ENCODE measurements at regions not wholly inside any gene's neighbourhood (a gene's known extent, or its start where the extent isn't known, plus 50 kb on each side); places are given as distances from the start of the nearest gene placed in this dataset.

DNA sequence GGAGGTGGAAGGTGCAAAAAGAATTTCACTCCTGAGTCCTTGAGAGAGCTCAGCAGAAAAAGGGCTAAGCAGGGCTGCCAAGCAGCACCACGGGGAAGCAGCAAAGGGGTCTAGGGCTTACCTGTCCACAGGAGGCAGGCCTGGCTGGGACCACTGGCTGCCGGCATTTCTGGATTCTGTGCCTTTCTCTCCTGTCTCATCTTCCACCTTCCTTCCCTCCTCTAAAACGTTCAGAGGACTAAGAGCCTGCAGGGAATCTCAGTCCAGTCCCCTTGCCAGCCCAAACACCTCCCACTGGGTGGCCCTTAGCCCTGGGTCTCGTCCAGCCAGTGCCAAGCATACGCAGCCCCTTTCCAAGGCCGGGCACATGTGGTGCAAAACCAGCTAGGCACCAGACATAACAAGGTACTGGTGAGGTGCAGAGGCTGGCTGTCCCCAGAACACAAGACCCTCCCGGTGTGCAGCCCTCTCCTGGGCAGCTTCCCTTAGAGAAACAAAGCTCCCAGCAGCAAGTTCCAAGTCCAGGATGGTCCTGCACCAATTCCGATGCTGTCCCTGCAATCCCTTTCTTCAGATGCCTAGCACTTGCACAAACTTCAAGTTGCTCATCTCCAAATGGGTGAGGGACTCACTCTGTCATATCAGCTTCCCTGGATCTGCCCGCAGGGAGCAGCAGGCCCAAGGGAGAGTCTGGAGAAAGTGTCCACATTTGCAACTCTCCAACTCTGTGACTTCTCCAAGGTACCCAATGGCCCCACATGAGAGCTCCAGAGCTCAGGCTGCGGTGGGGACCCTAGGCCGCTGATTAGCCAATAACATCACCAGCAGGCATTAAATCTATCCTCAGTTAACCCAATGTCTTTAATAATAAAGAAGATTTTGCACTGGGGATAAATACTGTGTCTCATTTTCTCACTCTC, 126.3 kb downstream of the C5orf15 start:
- Mint-ChIP-seq H3K4me3 (no peak overlapping the region), H3K9me3 (no peaks in the 10 kb centered on the region), H3K27ac (no peak overlapping the region), H3K27me3 (ENCODE audit: insufficient read depth) (peaks cover under 1% of the 10 kb centered on the region), H3K36me3 (ENCODE audit: low read depth) (no peaks in the 10 kb centered on the region), H3K4me1 (peaks cover 11% of the 10 kb centered on the region)
- TF ChIP-seq, protein P1, sequence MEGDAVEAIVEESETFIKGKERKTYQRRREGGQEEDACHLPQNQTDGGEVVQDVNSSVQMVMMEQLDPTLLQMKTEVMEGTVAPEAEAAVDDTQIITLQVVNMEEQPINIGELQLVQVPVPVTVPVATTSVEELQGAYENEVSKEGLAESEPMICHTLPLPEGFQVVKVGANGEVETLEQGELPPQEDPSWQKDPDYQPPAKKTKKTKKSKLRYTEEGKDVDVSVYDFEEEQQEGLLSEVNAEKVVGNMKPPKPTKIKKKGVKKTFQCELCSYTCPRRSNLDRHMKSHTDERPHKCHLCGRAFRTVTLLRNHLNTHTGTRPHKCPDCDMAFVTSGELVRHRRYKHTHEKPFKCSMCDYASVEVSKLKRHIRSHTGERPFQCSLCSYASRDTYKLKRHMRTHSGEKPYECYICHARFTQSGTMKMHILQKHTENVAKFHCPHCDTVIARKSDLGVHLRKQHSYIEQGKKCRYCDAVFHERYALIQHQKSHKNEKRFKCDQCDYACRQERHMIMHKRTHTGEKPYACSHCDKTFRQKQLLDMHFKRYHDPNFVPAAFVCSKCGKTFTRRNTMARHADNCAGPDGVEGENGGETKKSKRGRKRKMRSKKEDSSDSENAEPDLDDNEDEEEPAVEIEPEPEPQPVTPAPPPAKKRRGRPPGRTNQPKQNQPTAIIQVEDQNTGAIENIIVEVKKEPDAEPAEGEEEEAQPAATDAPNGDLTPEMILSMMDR (conservative IDR thresholded peaks at IDR 0.05), result no peak
- no peaks in the 10 kb centered on the region for H3K9me3 ChIP-seq (ENCODE audit: control insufficient read depth, low read length)
- H3K27ac ChIP-seq (ENCODE audit: low read depth, low read length), result no peak overlapping the region
- H3K27me3 ChIP-seq (ENCODE audit: control insufficient read depth, insufficient read depth, low read length, poor library complexity, severe bottlenecking), result no peaks in the 10 kb centered on the region
- no peak overlapping the region for H3K4me3 ChIP-seq (ENCODE audit: low read length)
- WGBS, 2 experiments (ENCODE audit: insufficient coverage in 1 of 2, insufficient read length in 1 of 2), result 88 to 93% methylated on average over 6 to 11 of the region's 11 CpGs
- H3K4me1 ChIP-seq (ENCODE audit: control insufficient read depth, insufficient read depth, low read length), result no peaks in the 10 kb centered on the region
- no peak overlapping the region for H3K9ac ChIP-seq (ENCODE audit: extremely low read depth, low read length, poor library complexity, severe bottlenecking)
- no peaks in the 10 kb centered on the region for H3K36me3 ChIP-seq (ENCODE audit: control insufficient read depth, insufficient read depth, low read length)
- no peak for DNase-seq

DNA sequence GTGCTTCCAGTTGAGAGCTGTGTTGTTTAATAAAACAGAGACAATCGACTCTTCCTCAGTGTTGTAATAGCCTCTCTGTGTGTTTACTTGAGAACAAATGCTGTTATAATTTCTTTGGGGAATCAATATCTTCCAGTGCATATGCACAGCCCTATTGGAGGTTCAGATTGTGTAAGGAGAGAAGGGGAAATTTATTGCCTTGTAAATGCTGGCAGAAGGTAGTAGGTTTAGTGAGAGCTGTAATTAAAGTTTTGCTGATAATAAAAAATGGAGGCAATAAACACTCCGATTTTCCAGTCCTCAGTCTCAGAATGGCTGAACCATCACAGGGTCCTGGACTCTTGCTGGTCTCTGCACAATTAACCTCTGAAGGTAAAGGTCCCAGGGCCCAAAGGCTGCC, 128.3 kb downstream of the C5orf15 start:
- peaks cover 2% of the 10 kb centered on the region for H3K27me3 Mint-ChIP-seq (ENCODE audit: insufficient read depth)
- Histone ChIP-seq H3K4me1 (ENCODE audit: control insufficient read depth, insufficient read depth, low read length) (no peaks in the 10 kb centered on the region), H3K9me3 (ENCODE audit: control insufficient read depth, low read length) (no peaks in the 10 kb centered on the region), H3K4me3 (ENCODE audit: low read length) (no peak overlapping the region), H3K9ac (ENCODE audit: extremely low read depth, low read length, poor library complexity, severe bottlenecking) (no peak overlapping the region), H3K27ac (ENCODE audit: low read depth, low read length) (no peak overlapping the region), H3K36me3 (ENCODE audit: control insufficient read depth, insufficient read depth, low read length) (no peaks in the 10 kb centered on the region), H3K27me3 (ENCODE audit: control insufficient read depth, insufficient read depth, low read length, poor library complexity, severe bottlenecking) (no peaks in the 10 kb centered on the region)
- TF ChIP-seq, protein P1 (conservative IDR thresholded peaks at IDR 0.05), result no peak
- no peak overlapping the region for H3K27ac Mint-ChIP-seq
- no peak overlapping the region for H3K4me3 Mint-ChIP-seq
- no peak for DNase-seq
- WGBS, 2 experiments (ENCODE audit: insufficient coverage in 1 of 2, insufficient read length in 1 of 2), result 92% methylated on average over 2 of the region's 2 CpGs; no CpG with 5 or more reads in 1 of the 2 experiments
- H3K36me3 Mint-ChIP-seq (ENCODE audit: low read depth), result no peaks in the 10 kb centered on the region
- H3K9me3 Mint-ChIP-seq, result no peaks in the 10 kb centered on the region
- peaks cover 11% of the 10 kb centered on the region for H3K4me1 Mint-ChIP-seq

DNA sequence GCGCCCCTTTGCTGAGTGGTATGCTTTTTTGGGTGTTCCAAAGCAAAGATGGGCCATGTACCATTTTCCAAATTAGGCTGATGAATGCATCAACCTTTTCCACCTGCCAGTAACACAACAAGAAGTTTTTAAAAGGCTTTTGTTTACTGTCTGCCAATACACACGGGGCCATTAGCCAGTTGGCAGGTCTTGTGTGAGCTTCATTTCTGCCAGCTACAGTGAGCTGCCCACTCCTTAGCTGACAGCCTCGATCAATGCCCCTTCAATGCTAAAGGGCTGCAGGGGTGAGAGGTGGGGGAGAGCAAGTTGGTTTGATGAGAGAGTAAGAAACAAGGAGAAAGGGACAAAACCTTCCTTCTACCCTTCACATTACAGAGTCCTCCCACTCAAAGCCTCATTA, 128.7 kb downstream of the C5orf15 start:
- no peaks in the 10 kb centered on the region for H3K9me3 ChIP-seq (ENCODE audit: control insufficient read depth, low read length)
- H3K4me1 ChIP-seq (ENCODE audit: control insufficient read depth, insufficient read depth, low read length), result no peaks in the 10 kb centered on the region
- H3K27me3 ChIP-seq (ENCODE audit: control insufficient read depth, insufficient read depth, low read length, poor library complexity, severe bottlenecking), result no peaks in the 10 kb centered on the region
- Mint-ChIP-seq H3K4me3 (no peak overlapping the region), H3K9me3 (no peaks in the 10 kb centered on the region), H3K27me3 (ENCODE audit: insufficient read depth) (peaks cover 2% of the 10 kb centered on the region), H3K27ac (no peak overlapping the region), H3K36me3 (ENCODE audit: low read depth) (no peaks in the 10 kb centered on the region), H3K4me1 (peaks cover 11% of the 10 kb centered on the region)
- TF ChIP-seq, protein P1 (conservative IDR thresholded peaks at IDR 0.05), result no peak
- H3K9ac ChIP-seq (ENCODE audit: extremely low read depth, low read length, poor library complexity, severe bottlenecking), result no peak overlapping the region
- no peaks in the 10 kb centered on the region for H3K36me3 ChIP-seq (ENCODE audit: control insufficient read depth, insufficient read depth, low read length)
- 75 to 82% methylated on average over 1 to 3 of the region's 3 CpGs for WGBS, 2 experiments (ENCODE audit: insufficient coverage in 1 of 2, insufficient read length in 1 of 2)
- DNase-seq, result no peak
- H3K4me3 ChIP-seq (ENCODE audit: low read length), result no peak overlapping the region
- no peak overlapping the region for H3K27ac ChIP-seq (ENCODE audit: low read depth, low read length)

Measured in endodermal cell (in vitro differentiated cells).